Endothelial cell of umbilical vein (primary cell): ENCODE measurements at regions not wholly inside any gene's neighbourhood (a gene's known extent, or its start where the extent isn't known, plus 50 kb on each side); places are given as distances from the start of the nearest gene placed in this dataset.

Experiments
- CTCF ChIP-seq, 2 donors: IDR thresholded peaks; 1 replicate in 1 of 2; 2 replicates in 1 of 2; pipeline ENCODE4 v1.5.1; 2011; ENCODE audit warnings: low read length in 2 of 2, mild to moderate bottlenecking in 2 of 2, moderate library complexity in 2 of 2, control low read depth in 1 of 2, inconsistent platforms in 1 of 2, low read depth in 1 of 2; ENCODE audit not compliant: insufficient read depth in 1 of 2; ENCODE audit errors: extremely low read depth in 1 of 2
- MAX ChIP-seq: IDR thresholded peaks from 2 replicates; pipeline ENCODE4 v1.6.1; 2011; ENCODE audit not compliant: insufficient read depth, insufficient read length
- POLR2A ChIP-seq: IDR thresholded peaks from 2 replicates; pipeline ENCODE4 v1.6.1; 2012; ENCODE audit warnings: low read depth, mild to moderate bottlenecking, control low read depth, low read length

GRCh38 chr16:31807086-31807485 lies 66.5 kb upstream of the ZNF267 start:
- TF ChIP-seq CTCF (IDR thresholded peaks at IDR 0.05; ENCODE audit: extremely low read depth in 1 of 2, insufficient read depth in 1 of 2, low read depth in 1 of 2, low read length in 2 of 2), result no peak
- no peak for TF ChIP-seq MAX
- TF ChIP-seq POLR2A, result no peak
